GM23338 (cell line): ENCODE measurements at regions not wholly inside any gene's neighbourhood (a gene's known extent, or its start where the extent isn't known, plus 50 kb on each side); places are given as distances from the start of the nearest gene placed in this dataset.

Experiments used
- ATAC-seq: fragments of 200-7000 bp; cut with Tn5 transposase; 3 replicates; pipeline ENCODE4 v1.9.1; 2020
- DNase-seq: peaks from one replicate; pipeline ENCODE4 v3.0.0-alpha.2; 2015; ENCODE audit warnings: low spot score
- H2AFZ ChIP-seq: fragments of 200-600 bp; sonication (generic); 2 replicates; pipeline ENCODE4 v1.8.0; 2016; ENCODE audit warnings: antibody characterized with exemption, mild to moderate bottlenecking, moderate library complexity
- H3F3A ChIP-seq: fragments of 200-600 bp; sonication (generic); replicated peaks from 2 replicates; pipeline ENCODE4 v1.8.0; 2017; ENCODE audit warnings: antibody characterized with exemption, mixed run types, low read depth
- H3K27ac ChIP-seq: fragments of 200-600 bp; sonication (generic); 2 replicates; pipeline ENCODE4 v1.6.1; 2016; ENCODE audit warnings: low read depth
- H3K27me3 ChIP-seq: fragments of 200-600 bp; sonication (generic); 2 replicates; pipeline ENCODE4 v1.8.0; 2016; ENCODE audit warnings: mild to moderate bottlenecking, mixed run types, moderate library complexity; ENCODE audit not compliant: insufficient read depth
- H3K36me3 ChIP-seq: fragments of 200-600 bp; sonication (generic); 2 replicates; pipeline ENCODE4 v1.8.0; 2016; ENCODE audit warnings: mild to moderate bottlenecking; ENCODE audit not compliant: insufficient read depth
- H3K4me1 ChIP-seq: fragments of 200-600 bp; sonication (generic); 2 replicates; pipeline ENCODE4 v1.8.0; 2016; ENCODE audit warnings: mild to moderate bottlenecking, moderate library complexity; ENCODE audit not compliant: insufficient read depth
- H3K4me2 ChIP-seq: fragments of 200-600 bp; sonication (generic); 2 replicates; pipeline ENCODE4 v1.7.1; 2017; ENCODE audit warnings: mixed run types
- H3K4me3 ChIP-seq: fragments of 200-600 bp; sonication (generic); 2 replicates; pipeline ENCODE4 v1.6.1; 2016; ENCODE audit warnings: mixed run types
- H3K79me2 ChIP-seq: fragments of 200-600 bp; sonication (generic); replicated peaks from 2 replicates; pipeline ENCODE4 v1.8.0; 2017; ENCODE audit warnings: mild to moderate bottlenecking; ENCODE audit not compliant: insufficient read depth
- H3K9me2 ChIP-seq: fragments of 200-600 bp; sonication (generic); 2 replicates; pipeline ENCODE4 v1.8.0; 2017; ENCODE audit not compliant: insufficient read depth
- H4K20me1 ChIP-seq: fragments of 200-600 bp; sonication (generic); replicated peaks from 2 replicates; pipeline ENCODE4 v1.8.0; 2017; ENCODE audit warnings: mild to moderate bottlenecking; ENCODE audit not compliant: insufficient read depth
- H3K27ac Mint-ChIP-seq: 2 replicates; pipeline ENCODE4 v1.8.0; 2020; ENCODE audit warnings: inconsistent platforms, mild to moderate bottlenecking, moderate library complexity, mixed read lengths
- H3K27me3 Mint-ChIP-seq: 3 replicates; pipeline ENCODE4 v1.8.0; 2022; ENCODE audit warnings: low read depth, mild to moderate bottlenecking, moderate library complexity, mixed read lengths, inconsistent platforms; ENCODE audit not compliant: insufficient read depth, poor library complexity
- H3K36me3 Mint-ChIP-seq: 3 replicates; pipeline ENCODE4 v1.8.0; 2021; ENCODE audit warnings: low read depth, mild to moderate bottlenecking, inconsistent platforms, moderate library complexity, mixed read lengths
- H3K4me1 Mint-ChIP-seq: 3 replicates; pipeline ENCODE4 v1.8.0; 2020; ENCODE audit warnings: mild to moderate bottlenecking, inconsistent platforms, mixed read lengths
- H3K4me3 Mint-ChIP-seq: 3 replicates; pipeline ENCODE4 v1.8.0; 2021; ENCODE audit warnings: moderate library complexity, mild to moderate bottlenecking, inconsistent platforms, mixed read lengths
- H3K9me3 Mint-ChIP-seq: 3 replicates; pipeline ENCODE4 v1.8.0; 2020; ENCODE audit warnings: moderate library complexity, mild to moderate bottlenecking, inconsistent platforms, mixed read lengths
- ETS1 ChIP-seq: IDR thresholded peaks from 2 replicates; pipeline ENCODE4 v1.6.1; 2016; ENCODE audit warnings: antibody characterized with exemption
- EZH2 ChIP-seq: fragments of 200-600 bp; sonication (generic); IDR thresholded peaks from one replicate; pipeline ENCODE4 v1.8.0; 2017; ENCODE audit warnings: antibody characterized with exemption, mild to moderate bottlenecking, low read depth; ENCODE audit not compliant: unreplicated experiment
- EZH2phosphoT487 ChIP-seq: fragments of 200-600 bp; sonication (generic); IDR thresholded peaks from one replicate; pipeline ENCODE4 v1.8.1; 2018; ENCODE audit warnings: antibody characterized with exemption; ENCODE audit not compliant: unreplicated experiment
- JUNB ChIP-seq: IDR thresholded peaks from one replicate; pipeline ENCODE4 v1.6.1; 2016; ENCODE audit warnings: antibody characterized with exemption; ENCODE audit not compliant: unreplicated experiment
- NANOG ChIP-seq: IDR thresholded peaks from 2 replicates; pipeline ENCODE4 v1.6.1; 2016; ENCODE audit warnings: antibody characterized with exemption, borderline replicate concordance
- POLR2AphosphoS5 ChIP-seq: IDR thresholded peaks from 2 replicates; pipeline ENCODE4 v1.6.1; 2016; ENCODE audit warnings: antibody characterized with exemption, low read depth
- STAT1 ChIP-seq: IDR thresholded peaks from one replicate; pipeline ENCODE4 v1.6.1; 2016; ENCODE audit warnings: antibody characterized with exemption; ENCODE audit not compliant: unreplicated experiment
- ZNF114 ChIP-seq: fragments of 250-450 bp; sonication (Bioruptor Pico); IDR thresholded peaks from 2 replicates; pipeline ENCODE4 v1.5.0; 2020; ENCODE audit warnings: mild to moderate bottlenecking, moderate library complexity
- ZNF331 ChIP-seq: fragments of 250-450 bp; sonication (Bioruptor Pico); IDR thresholded peaks from 2 replicates; pipeline ENCODE4 v1.5.0; 2020; ENCODE audit warnings: low read depth, mild to moderate bottlenecking, moderate library complexity
- ZNF462 ChIP-seq: fragments of 250-450 bp; sonication (Bioruptor Pico); IDR thresholded peaks from 2 replicates; pipeline ENCODE4 v1.5.0; 2020; ENCODE audit warnings: mild to moderate bottlenecking, moderate library complexity

GRCh38 chr4:151565583-151565982, 156.6 kb downstream of the FHIP1A start:
- Mint-ChIP-seq H3K27me3 (peaks cover 2% of the 10 kb centered on the region), H3K4me3 (no peak overlapping the region), H3K4me1 (peaks cover 12% of the 10 kb centered on the region), H3K36me3 (peaks cover 2% of the 10 kb centered on the region; the same call in 1 of the 3 replicates), H3K27ac (no peak overlapping the region), H3K9me3 (no peaks in the 10 kb centered on the region)
- DNase-seq (no peak), ATAC-seq (no peak)
- Histone ChIP-seq H2AFZ (no peak overlapping the region), H3K79me2 (peaks cover 30% of the 10 kb centered on the region), H3K27ac (no peak overlapping the region), H3K4me1 (peaks cover 8% of the 10 kb centered on the region; the same call in 1 of the 2 replicates), H3F3A (no peaks in the 10 kb centered on the region), H3K27me3 (no peaks in the 10 kb centered on the region), H4K20me1 (no peaks in the 10 kb centered on the region; the same call in 1 of the 2 replicates), H3K4me3 (no peak overlapping the region), H3K36me3 (no peaks in the 10 kb centered on the region), H3K9me2 (no peaks in the 10 kb centered on the region), H3K4me2 (no peak overlapping the region)
- TF ChIP-seq STAT1, result no peak

- Histone ChIP-seq H3K4me1 (peaks cover 8% of the 10 kb centered on the region; the same call in 1 of the 2 replicates), H2AFZ (no peak overlapping the region), H3K79me2 (peaks cover 30% of the 10 kb centered on the region), H3K4me3 (no peak overlapping the region), H3K9me2 (no peaks in the 10 kb centered on the region), H3K27ac (no peak overlapping the region; the same call in 1 of the 2 replicates), H3K27me3 (no peaks in the 10 kb centered on the region), H3K36me3 (no peaks in the 10 kb centered on the region), H4K20me1 (no peaks in the 10 kb centered on the region; the same call in 1 of the 2 replicates), H3F3A (no peaks in the 10 kb centered on the region), H3K4me2 (no peak overlapping the region)
- TF ChIP-seq ETS1, result no peak
- no peak for TF ChIP-seq JUNB
- TF ChIP-seq STAT1, result no peak
- TF ChIP-seq POLR2AphosphoS5, result no peak
- TF ChIP-seq NANOG, result no peak
- TF ChIP-seq ZNF114 (CRISPR knock-in tag), result no peak
- no peak for TF ChIP-seq EZH2phosphoT487
- no peak for TF ChIP-seq ZNF331
- no peak for TF ChIP-seq EZH2
- no peak for TF ChIP-seq ZNF462 (CRISPR knock-in tag)
- peaks cover 2% of the 10 kb centered on the region; the same call in 1 of the 3 replicates for H3K36me3 Mint-ChIP-seq
- H3K4me1 Mint-ChIP-seq, result peaks cover 12% of the 10 kb centered on the region
- no peak for ATAC-seq
- H3K27ac Mint-ChIP-seq, result no peak overlapping the region
- H3K9me3 Mint-ChIP-seq, result no peaks in the 10 kb centered on the region
- H3K4me3 Mint-ChIP-seq, result no peak overlapping the region
- peaks cover 2% of the 10 kb centered on the region for H3K27me3 Mint-ChIP-seq
- DNase-seq, result no peak
Observed at GRCh38 chr4:151566053-151566452, 157.1 kb downstream of the FHIP1A start.
